Sigmoid colon (tissue), 4 donors: ENCODE measurements at regions not wholly inside any gene's neighbourhood (a gene's known extent, or its start where the extent isn't known, plus 50 kb on each side); places are given as distances from the start of the nearest gene placed in this dataset.

Experiments used
- EP300 ChIP-seq, 4 donors: sonication (generic); formaldehyde crosslinking; IDR thresholded peaks; one replicate each; pipeline ENCODE4 v1.6.1; 2017; ENCODE audit warnings: antibody characterized with exemption in 4 of 4
- POLR2A ChIP-seq, 2 donors: fragments of 450-650 bp; IDR thresholded peaks; one replicate each; pipeline ENCODE4 v1.6.1; 2016; ENCODE audit warnings: antibody characterized with exemption in 2 of 2, mild to moderate bottlenecking in 2 of 2, moderate library complexity in 2 of 2
- POLR2AphosphoS5 ChIP-seq, 4 donors: sonication (generic); formaldehyde crosslinking; IDR thresholded peaks; one replicate each; pipeline ENCODE4 v1.6.1; 2017; ENCODE audit warnings: antibody characterized with exemption in 4 of 4
- TF ChIP-seq, protein P1 (sequence below), 4 experiments: fragments of 450-650 bp in 3 of 4; fragments of 200-600 bp in 1 of 4; IDR thresholded peaks; one replicate each; pipeline ENCODE4 v1.5.1; 2016 to 2019; ENCODE audit warnings: antibody characterized with exemption in 4 of 4, mild to moderate bottlenecking in 3 of 4, moderate library complexity in 2 of 4

DNA sequence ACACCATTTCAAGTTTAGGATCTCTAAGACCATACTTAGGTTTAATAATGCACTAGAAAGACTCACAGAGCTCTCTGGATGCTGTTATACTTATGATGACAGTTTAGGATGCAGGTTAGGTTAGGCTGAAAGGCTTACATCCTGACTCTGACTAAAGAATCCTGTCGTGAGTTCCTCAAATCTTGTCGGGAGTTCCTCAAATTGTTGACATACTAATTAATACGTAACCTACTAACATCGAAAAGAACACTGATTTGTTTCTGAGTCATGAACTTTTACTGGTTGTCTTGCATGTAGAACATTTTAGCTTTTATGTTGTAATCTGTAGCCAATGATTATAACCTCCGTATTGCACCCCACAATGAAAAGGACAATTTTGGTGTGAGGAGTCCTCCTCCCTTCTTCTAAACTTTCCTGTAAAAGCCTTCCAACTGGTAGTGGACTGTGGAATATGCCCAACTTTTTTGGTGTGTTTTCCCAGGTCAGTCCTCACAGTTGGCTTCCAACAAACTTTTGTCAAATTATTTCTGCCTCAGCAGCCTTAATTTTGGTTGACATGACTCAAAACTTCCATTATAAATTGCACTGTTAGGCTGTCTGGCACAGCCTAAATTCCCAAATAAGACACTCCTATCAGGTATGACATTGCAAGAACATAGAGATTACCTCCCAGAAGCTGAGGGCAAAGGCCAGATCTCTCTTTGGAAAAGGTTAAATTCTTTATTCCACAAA is 107.9 kb upstream of the PALMD start:
- TF ChIP-seq, protein P1, sequence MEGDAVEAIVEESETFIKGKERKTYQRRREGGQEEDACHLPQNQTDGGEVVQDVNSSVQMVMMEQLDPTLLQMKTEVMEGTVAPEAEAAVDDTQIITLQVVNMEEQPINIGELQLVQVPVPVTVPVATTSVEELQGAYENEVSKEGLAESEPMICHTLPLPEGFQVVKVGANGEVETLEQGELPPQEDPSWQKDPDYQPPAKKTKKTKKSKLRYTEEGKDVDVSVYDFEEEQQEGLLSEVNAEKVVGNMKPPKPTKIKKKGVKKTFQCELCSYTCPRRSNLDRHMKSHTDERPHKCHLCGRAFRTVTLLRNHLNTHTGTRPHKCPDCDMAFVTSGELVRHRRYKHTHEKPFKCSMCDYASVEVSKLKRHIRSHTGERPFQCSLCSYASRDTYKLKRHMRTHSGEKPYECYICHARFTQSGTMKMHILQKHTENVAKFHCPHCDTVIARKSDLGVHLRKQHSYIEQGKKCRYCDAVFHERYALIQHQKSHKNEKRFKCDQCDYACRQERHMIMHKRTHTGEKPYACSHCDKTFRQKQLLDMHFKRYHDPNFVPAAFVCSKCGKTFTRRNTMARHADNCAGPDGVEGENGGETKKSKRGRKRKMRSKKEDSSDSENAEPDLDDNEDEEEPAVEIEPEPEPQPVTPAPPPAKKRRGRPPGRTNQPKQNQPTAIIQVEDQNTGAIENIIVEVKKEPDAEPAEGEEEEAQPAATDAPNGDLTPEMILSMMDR (IDR thresholded peaks at IDR 0.05): no peak
- TF ChIP-seq POLR2A (IDR thresholded peaks at IDR 0.05): no peak
- no peak for TF ChIP-seq POLR2AphosphoS5 (IDR thresholded peaks at IDR 0.05)
- TF ChIP-seq EP300 (IDR thresholded peaks at IDR 0.05): no peak
